Endodermal cell (in vitro differentiated cells): ENCODE measurements at regions not wholly inside any gene's neighbourhood (a gene's known extent, or its start where the extent isn't known, plus 50 kb on each side); places are given as distances from the start of the nearest gene placed in this dataset.

Source experiments
- DNase-seq: peaks from one replicate; pipeline ENCODE4 v3.0.0-alpha.2; 2017
- H3K27ac ChIP-seq: 2 replicates; pipeline ENCODE4 v1.5.1; 2013; ENCODE audit warnings: mild to moderate bottlenecking, low read depth, low read length, moderate library complexity
- H3K27me3 ChIP-seq: 2 replicates; pipeline ENCODE4 v1.6.1; 2013; ENCODE audit warnings: mild to moderate bottlenecking, low read length, moderate library complexity; ENCODE audit not compliant: insufficient read depth, control insufficient read depth, poor library complexity, severe bottlenecking
- H3K36me3 ChIP-seq: 2 replicates; pipeline ENCODE4 v1.7.0; 2013; ENCODE audit warnings: mild to moderate bottlenecking, low read length, moderate library complexity; ENCODE audit not compliant: control insufficient read depth, insufficient read depth
- H3K4me1 ChIP-seq: one replicate; pipeline ENCODE4 v1.7.0; 2013; ENCODE audit warnings: low read length; ENCODE audit not compliant: control insufficient read depth, insufficient read depth
- H3K4me3 ChIP-seq: 2 replicates; pipeline ENCODE4 v1.5.1; 2013; ENCODE audit warnings: mild to moderate bottlenecking, low read length, moderate library complexity
- H3K9ac ChIP-seq: 2 replicates; pipeline ENCODE4 v1.6.1; 2013; ENCODE audit warnings: mild to moderate bottlenecking, low read length, moderate library complexity; ENCODE audit not compliant: poor library complexity, severe bottlenecking; ENCODE audit errors: extremely low read depth
- H3K9me3 ChIP-seq: 2 replicates; pipeline ENCODE4 v1.6.1; 2013; ENCODE audit warnings: mild to moderate bottlenecking, low read length, moderate library complexity; ENCODE audit not compliant: control insufficient read depth
- H3K27ac Mint-ChIP-seq: 2 replicates; pipeline ENCODE4 v1.8.0; 2020; ENCODE audit warnings: mixed read lengths
- H3K27me3 Mint-ChIP-seq: 2 replicates; pipeline ENCODE4 v1.8.0; 2021; ENCODE audit warnings: mild to moderate bottlenecking, mixed read lengths; ENCODE audit not compliant: insufficient read depth
- H3K36me3 Mint-ChIP-seq: 2 replicates; pipeline ENCODE4 v1.8.0; 2020; ENCODE audit warnings: low read depth, mixed read lengths
- H3K4me1 Mint-ChIP-seq: 2 replicates; pipeline ENCODE4 v1.8.0; 2020; ENCODE audit warnings: mixed read lengths
- H3K4me3 Mint-ChIP-seq: 2 replicates; pipeline ENCODE4 v1.8.0; 2020; ENCODE audit warnings: mild to moderate bottlenecking, moderate library complexity, mixed read lengths
- H3K9me3 Mint-ChIP-seq: 2 replicates; pipeline ENCODE4 v1.8.0; 2020; ENCODE audit warnings: mild to moderate bottlenecking, mixed read lengths
- CTCF ChIP-seq: fragments of 200-600 bp; sonication (generic); conservative IDR thresholded peaks from 2 replicates; pipeline ENCODE4 v1.5.0; 2021; ENCODE audit warnings: antibody characterized with exemption, mild to moderate bottlenecking
- WGBS, 2 experiments: methylation state at CpG; one replicate each; pipeline versions ENCODE4 v1.1.5 to v1.1.7; 2013; ENCODE audit warnings: missing lambda C conversion rate in 2 of 2, mixed read lengths in 1 of 2; ENCODE audit not compliant: insufficient coverage in 1 of 2, insufficient read length in 1 of 2; 5-methylcytosine and 5-hydroxymethylcytosine counted together

- H3K4me3 Mint-ChIP-seq: no peak overlapping the region
- Histone ChIP-seq H3K9me3 (no peaks in the 10 kb centered on the region), H3K27ac (no peak overlapping the region), H3K4me1 (peaks cover 8% of the 10 kb centered on the region), H3K9ac (no peak overlapping the region), H3K27me3 (no peaks in the 10 kb centered on the region), H3K4me3 (no peak overlapping the region), H3K36me3 (no peaks in the 10 kb centered on the region)
- TF ChIP-seq CTCF: no peak
- peaks cover 24% of the 10 kb centered on the region for H3K4me1 Mint-ChIP-seq
- H3K9me3 Mint-ChIP-seq: no peaks in the 10 kb centered on the region
- WGBS, 2 experiments: 95% methylated on average over 2 of the region's 2 CpGs; no CpG with 5 or more reads in 1 of the 2 experiments
- no peak for DNase-seq
- H3K36me3 Mint-ChIP-seq: no peaks in the 10 kb centered on the region
- H3K27me3 Mint-ChIP-seq: peaks cover 6% of the 10 kb centered on the region
- H3K27ac Mint-ChIP-seq: no peak overlapping the region
Observed at GRCh38 chr22:27635435-27635834, 166.1 kb downstream of the MN1 start.

GRCh38 chr22:27635852-27636251 is 165.7 kb downstream of the MN1 start:
- H3K36me3 ChIP-seq: no peaks in the 10 kb centered on the region
- H3K4me3 ChIP-seq: no peak overlapping the region
- Mint-ChIP-seq H3K27ac (no peak overlapping the region), H3K4me1 (peaks cover 23% of the 10 kb centered on the region), H3K27me3 (peaks cover 6% of the 10 kb centered on the region), H3K36me3 (no peaks in the 10 kb centered on the region), H3K4me3 (no peak overlapping the region), H3K9me3 (no peaks in the 10 kb centered on the region)
- no peaks in the 10 kb centered on the region for H3K27me3 ChIP-seq
- H3K9me3 ChIP-seq: no peaks in the 10 kb centered on the region
- TF ChIP-seq CTCF: no peak
- no peak overlapping the region for H3K27ac ChIP-seq
- peaks cover 4% of the 10 kb centered on the region for H3K4me1 ChIP-seq
- 89 to 100% methylated on average over 4 to 6 of the region's 6 CpGs for WGBS, 2 experiments
- H3K9ac ChIP-seq: no peak overlapping the region
- DNase-seq: no peak

- Mint-ChIP-seq H3K4me1 (peaks cover 25% of the 10 kb centered on the region), H3K36me3 (no peaks in the 10 kb centered on the region), H3K4me3 (no peak overlapping the region), H3K9me3 (no peaks in the 10 kb centered on the region), H3K27ac (no peak overlapping the region), H3K27me3 (peaks cover 6% of the 10 kb centered on the region)
- Histone ChIP-seq H3K36me3 (no peaks in the 10 kb centered on the region), H3K27ac (no peak overlapping the region), H3K9ac (no peak overlapping the region), H3K4me1 (no peaks in the 10 kb centered on the region), H3K9me3 (no peaks in the 10 kb centered on the region), H3K4me3 (no peak overlapping the region), H3K27me3 (no peaks in the 10 kb centered on the region)
- 72 to 81% methylated on average over 8 to 10 of the region's 10 CpGs for WGBS, 2 experiments
- TF ChIP-seq CTCF: no peak
- DNase-seq: no peak
Observed at GRCh38 chr22:27636716-27637508, 164.6 kb downstream of the MN1 start.
